SK-N-SH (cell line): ENCODE measurements at regions not wholly inside any gene's neighbourhood (a gene's known extent, or its start where the extent isn't known, plus 50 kb on each side); places are given as distances from the start of the nearest gene placed in this dataset.

Experiments
- CTCF ChIA-PET: fragments of 300-600, 350-600 bp; formaldehyde crosslinking; extraction: SDS; loops from one replicate; lab custom pipeline; 2021; lab: Yijun Ruan, JAX
- POLR2A ChIA-PET: fragments of 350-600 bp; sonication (Branson Sonifier 250); formaldehyde crosslinking; extraction: SDS; loops from one replicate; lab custom pipeline; 2020; ENCODE audit warnings: antibody characterized with exemption, inconsistent platforms; lab: Yijun Ruan, JAX
- DNase-seq: peaks from one replicate; pipeline ENCODE4 v3.0.0; 2012
- H2AFZ ChIP-seq: fragments of 200-600 bp; sonication (generic); 2 replicates; pipeline ENCODE4 v1.8.1; 2016; ENCODE audit warnings: antibody characterized with exemption, mild to moderate bottlenecking, low read depth
- H3F3A ChIP-seq: fragments of 200-600 bp; sonication (generic); replicated peaks from 2 replicates; pipeline ENCODE3; 2016; ENCODE audit warnings: antibody characterized with exemption, mild to moderate bottlenecking; ENCODE audit not compliant: insufficient read depth
- H3K27ac ChIP-seq, 2 experiments: fragments of 200-500 bp in 1 of 2; fragments of 200-600 bp in 1 of 2; sonication (Bioruptor generic) in 1 of 2; sonication (generic), shearing (Covaris generic) in 1 of 2; 2 replicates each; pipeline versions ENCODE4 v1.5.1 to v1.6.1; 2014 to 2016; ENCODE audit warnings: low read depth in 2 of 2, inconsistent platforms in 1 of 2, low read length in 1 of 2, mild to moderate bottlenecking in 1 of 2, mixed read lengths in 1 of 2
- H3K27me3 ChIP-seq: fragments of 200-600 bp; sonication (generic), shearing (Covaris generic); 2 replicates; pipeline ENCODE4 v1.6.1; 2016; ENCODE audit warnings: mixed run types; ENCODE audit not compliant: insufficient read depth
- H3K36me3 ChIP-seq, 2 experiments: fragments of 200-500 bp in 1 of 2; fragments of 200-600 bp in 1 of 2; sonication (Bioruptor generic) in 1 of 2; sonication (generic) in 1 of 2; replicated peaks in 1 of 2; 2 replicates each; pipeline versions ENCODE3 to v1.5.1; 2014 to 2016; ENCODE audit warnings: low read length in 1 of 2, mild to moderate bottlenecking in 1 of 2; ENCODE audit not compliant: insufficient read depth in 2 of 2, control insufficient read depth in 1 of 2
- H3K4me1 ChIP-seq, 2 experiments: fragments of 200-500 bp in 1 of 2; fragments of 200-600 bp in 1 of 2; sonication (Bioruptor generic) in 1 of 2; sonication (generic), shearing (Covaris generic) in 1 of 2; 2 replicates each; pipeline versions ENCODE4 v1.5.1 to v1.6.1; 2014 to 2016; ENCODE audit warnings: low read depth in 1 of 2, low read length in 1 of 2, mixed run types in 1 of 2; ENCODE audit not compliant: insufficient read depth in 2 of 2, control insufficient read depth in 1 of 2
- H3K4me2 ChIP-seq: fragments of 200-600 bp; sonication (generic), shearing (Covaris generic); 2 replicates; pipeline ENCODE4 v1.6.1; 2017; ENCODE audit warnings: mixed run types
- H3K4me3 ChIP-seq, 2 experiments: fragments of 200-500 bp in 1 of 2; fragments of 200-600 bp in 1 of 2; sonication (Bioruptor generic) in 1 of 2; sonication (generic), shearing (Covaris generic) in 1 of 2; 2 replicates each; pipeline versions ENCODE4 v1.5.1 to v1.8.1; 2014 to 2016; ENCODE audit warnings: low read depth in 2 of 2, inconsistent platforms in 1 of 2, low read length in 1 of 2, mild to moderate bottlenecking in 1 of 2, mixed read lengths in 1 of 2, moderate library complexity in 1 of 2
- H3K79me2 ChIP-seq: fragments of 200-600 bp; sonication (generic); 2 replicates; pipeline ENCODE4 v1.8.1; 2017; ENCODE audit warnings: mild to moderate bottlenecking; ENCODE audit not compliant: insufficient read depth
- H3K9ac ChIP-seq: fragments of 200-600 bp; sonication (generic); 2 replicates; pipeline ENCODE4 v1.6.1; 2017; ENCODE audit warnings: mixed run types
- H3K9me2 ChIP-seq: fragments of 200-600 bp; sonication (generic); 2 replicates; pipeline ENCODE4 v1.6.1; 2017; ENCODE audit warnings: mixed run types
- H3K9me3 ChIP-seq: fragments of 200-600 bp; sonication (generic); 2 replicates; pipeline ENCODE4 v1.6.1; 2017; ENCODE audit warnings: mixed run types, mild to moderate bottlenecking, moderate library complexity
- H4K20me1 ChIP-seq: fragments of 200-600 bp; sonication (generic); 2 replicates; pipeline ENCODE4 v1.6.1; 2017; ENCODE audit warnings: mild to moderate bottlenecking, mixed run types; ENCODE audit not compliant: insufficient read depth
- ELF1 ChIP-seq: IDR thresholded peaks from 2 replicates; pipeline ENCODE4 v1.4.0; 2012
- EZH2phosphoT487 ChIP-seq: fragments of 200-600 bp; sonication (generic); IDR thresholded peaks from 2 replicates; pipeline ENCODE4 v1.6.1; 2017; ENCODE audit warnings: low read depth, mixed run types, mild to moderate bottlenecking, antibody characterized with exemption, moderate library complexity, borderline replicate concordance
- JUND ChIP-seq: IDR thresholded peaks from 2 replicates; pipeline ENCODE4 v1.4.0; 2012
- MEF2A ChIP-seq: IDR thresholded peaks from 2 replicates; pipeline ENCODE4 v1.4.0; 2012; ENCODE audit warnings: low read depth, borderline replicate concordance
- MXI1 ChIP-seq: IDR thresholded peaks from 2 replicates; pipeline ENCODE4 v1.6.1; 2012; ENCODE audit warnings: mild to moderate bottlenecking, low read depth, low read length, improper control_type of control experiment
- NRF1 ChIP-seq: IDR thresholded peaks from 2 replicates; pipeline ENCODE4 v1.6.1; 2012; ENCODE audit warnings: low read depth, mild to moderate bottlenecking, low read length
- PBX3 ChIP-seq: IDR thresholded peaks from 2 replicates; pipeline ENCODE4; 2012
- REST ChIP-seq: IDR thresholded peaks from 2 replicates; pipeline ENCODE4 v1.6.1; 2012; ENCODE audit warnings: mild to moderate bottlenecking, low read depth, low read length, moderate library complexity
- RFX5 ChIP-seq: IDR thresholded peaks from 2 replicates; pipeline ENCODE4 v1.6.1; 2012; ENCODE audit warnings: mild to moderate bottlenecking, improper control_type of control experiment, low read length
- SMC3 ChIP-seq: IDR thresholded peaks from 2 replicates; pipeline ENCODE4 v1.6.1; 2012; ENCODE audit warnings: low read depth, low read length, improper control_type of control experiment
- TAF1 ChIP-seq: IDR thresholded peaks from 2 replicates; pipeline ENCODE4 v1.6.1; 2012; ENCODE audit warnings: low read depth, mild to moderate bottlenecking, low read length, moderate library complexity, borderline replicate concordance
- TEAD4 ChIP-seq: IDR thresholded peaks from 2 replicates; pipeline ENCODE4 v1.4.0; 2012; ENCODE audit warnings: mild to moderate bottlenecking, borderline replicate concordance; ENCODE audit not compliant: insufficient read depth
- WGBS: methylation state at CpG from one replicate; pipeline ENCODE4 v1.1.6; 2017; ENCODE audit warnings: low lambda C conversion rate; 5-methylcytosine and 5-hydroxymethylcytosine counted together
- TF ChIP-seq, protein P1 (sequence below): IDR thresholded peaks from 2 replicates; pipeline ENCODE4 v1.4.0; 2012; ENCODE audit warnings: low read depth, borderline replicate concordance
- TF ChIP-seq, protein P2 (sequence below): fragments of 200-600 bp; sonication (generic); IDR thresholded peaks from 2 replicates; pipeline ENCODE4 v1.6.1; 2017; ENCODE audit warnings: antibody characterized with exemption, mild to moderate bottlenecking, moderate library complexity

- H3K4me3 ChIP-seq, result no peak overlapping the region
- H3F3A ChIP-seq, result no peaks in the 10 kb centered on the region
- H2AFZ ChIP-seq, result no peak overlapping the region
- no peaks in the 10 kb centered on the region for H4K20me1 ChIP-seq
- TF ChIP-seq PBX3, result 0 out of 2 replicates have a peak, but pooled peaks have one; percentile 10
- no peak for TF ChIP-seq MEF2A
- TF ChIP-seq JUND, result 0 out of 2 replicates have a peak, but pooled peaks have one; percentile 13
- H3K27me3 ChIP-seq, result no peaks in the 10 kb centered on the region
- no peak overlapping the region for H3K9ac ChIP-seq
- no peaks in the 10 kb centered on the region for H3K9me3 ChIP-seq
- DNase-seq, result no peak
- H3K79me2 ChIP-seq, result no peaks in the 10 kb centered on the region
- no peaks in the 10 kb centered on the region for H3K4me1 ChIP-seq
- H3K27ac ChIP-seq, result no peak overlapping the region
- ChIA-PET CTCF (no interaction called here), POLR2A (no interaction called here)
- H3K9me2 ChIP-seq, result no peaks in the 10 kb centered on the region
- no peaks in the 10 kb centered on the region for H3K36me3 ChIP-seq
- no peak overlapping the region for H3K4me2 ChIP-seq
Measured at GRCh38 chr2:146602383-146602782, 1242.4 kb upstream of the ACVR2A start.

DNA sequence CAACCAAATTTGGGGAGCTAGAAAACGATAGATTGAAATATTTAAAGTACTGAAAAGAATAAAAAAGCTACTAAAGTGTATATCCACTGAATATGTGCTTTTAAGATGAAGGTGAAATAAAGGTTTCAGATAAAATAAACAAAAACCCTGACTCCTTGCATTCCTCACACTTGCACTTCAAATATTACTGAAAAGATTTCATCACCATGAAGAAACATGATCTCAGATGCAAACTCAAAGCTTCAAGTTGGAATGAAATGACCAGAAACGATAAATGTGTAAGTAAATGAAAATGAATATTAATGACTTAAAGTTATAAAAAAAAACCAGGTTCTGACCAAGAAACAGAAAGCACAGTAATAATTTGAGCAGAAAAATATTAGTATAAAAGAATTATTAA lies 1246.0 kb upstream of the ACVR2A start:
- Histone ChIP-seq H3K9me3 (no peaks in the 10 kb centered on the region), H3K27me3 (no peaks in the 10 kb centered on the region), H3K4me2 (no peak overlapping the region), H2AFZ (no peak overlapping the region), H3K79me2 (no peaks in the 10 kb centered on the region), H3F3A (no peaks in the 10 kb centered on the region), H3K4me1 (no peaks in the 10 kb centered on the region), H3K36me3 (no peaks in the 10 kb centered on the region), H3K27ac (no peak overlapping the region), H4K20me1 (no peaks in the 10 kb centered on the region), H3K4me3 (no peak overlapping the region), H3K9me2 (no peaks in the 10 kb centered on the region), H3K9ac (no peak overlapping the region)
- 23% methylated on average over 2 of the region's 2 CpGs for WGBS
- ChIA-PET POLR2A (no interaction called here), CTCF (no interaction called here)
- no peak for TF ChIP-seq RFX5
- TF ChIP-seq, protein P1, sequence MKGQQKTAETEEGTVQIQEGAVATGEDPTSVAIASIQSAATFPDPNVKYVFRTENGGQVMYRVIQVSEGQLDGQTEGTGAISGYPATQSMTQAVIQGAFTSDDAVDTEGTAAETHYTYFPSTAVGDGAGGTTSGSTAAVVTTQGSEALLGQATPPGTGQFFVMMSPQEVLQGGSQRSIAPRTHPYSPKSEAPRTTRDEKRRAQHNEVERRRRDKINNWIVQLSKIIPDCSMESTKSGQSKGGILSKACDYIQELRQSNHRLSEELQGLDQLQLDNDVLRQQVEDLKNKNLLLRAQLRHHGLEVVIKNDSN, result no peak
- TF ChIP-seq NRF1, result no peak
- DNase-seq, result no peak

DNA sequence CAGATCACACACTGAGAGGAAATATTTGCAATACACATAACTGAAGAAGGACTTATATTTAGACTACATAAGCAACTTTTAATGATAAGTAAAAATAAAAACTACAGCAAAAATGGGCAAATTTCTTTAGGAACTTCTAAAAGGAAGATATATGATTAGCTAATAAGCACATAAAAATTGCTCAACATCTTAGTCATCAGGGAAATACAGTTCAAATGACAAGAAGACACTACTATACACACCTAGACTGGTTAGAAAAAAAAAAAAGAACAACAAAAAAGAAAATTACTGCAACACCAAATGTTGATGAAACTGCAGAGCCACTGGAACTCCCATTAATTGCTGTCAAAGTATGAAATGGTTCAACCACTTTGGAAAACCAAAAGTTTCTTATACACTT lies 1247.5 kb upstream of the ACVR2A start:
- no peak overlapping the region for H2AFZ ChIP-seq
- no peaks in the 10 kb centered on the region; the same call in 1 of the 2 replicates for H3K27me3 ChIP-seq
- H3K36me3 ChIP-seq, result no peaks in the 10 kb centered on the region
- no peaks in the 10 kb centered on the region for H3K9me3 ChIP-seq
- no peaks in the 10 kb centered on the region for H3K4me1 ChIP-seq
- H3K4me2 ChIP-seq, result no peak overlapping the region
- no peak for DNase-seq
- POLR2A ChIA-PET, result no interaction called here
- H3K27ac ChIP-seq, result no peak overlapping the region
- H4K20me1 ChIP-seq, result no peaks in the 10 kb centered on the region
- no peak overlapping the region for H3K9ac ChIP-seq
- no peaks in the 10 kb centered on the region for H3F3A ChIP-seq
- no peaks in the 10 kb centered on the region for H3K79me2 ChIP-seq
- no peak overlapping the region for H3K4me3 ChIP-seq
- CTCF ChIA-PET, result no interaction called here
- H3K9me2 ChIP-seq, result no peaks in the 10 kb centered on the region
- TF ChIP-seq NRF1 (no peak), PBX3 (no peak), REST (no peak), TEAD4 (no peak), MEF2A (no peak), TAF1 (no peak), SMC3 (no peak), MXI1 (no peak), ELF1 (no peak), EZH2phosphoT487 (no peak)
- TF ChIP-seq, protein P2, sequence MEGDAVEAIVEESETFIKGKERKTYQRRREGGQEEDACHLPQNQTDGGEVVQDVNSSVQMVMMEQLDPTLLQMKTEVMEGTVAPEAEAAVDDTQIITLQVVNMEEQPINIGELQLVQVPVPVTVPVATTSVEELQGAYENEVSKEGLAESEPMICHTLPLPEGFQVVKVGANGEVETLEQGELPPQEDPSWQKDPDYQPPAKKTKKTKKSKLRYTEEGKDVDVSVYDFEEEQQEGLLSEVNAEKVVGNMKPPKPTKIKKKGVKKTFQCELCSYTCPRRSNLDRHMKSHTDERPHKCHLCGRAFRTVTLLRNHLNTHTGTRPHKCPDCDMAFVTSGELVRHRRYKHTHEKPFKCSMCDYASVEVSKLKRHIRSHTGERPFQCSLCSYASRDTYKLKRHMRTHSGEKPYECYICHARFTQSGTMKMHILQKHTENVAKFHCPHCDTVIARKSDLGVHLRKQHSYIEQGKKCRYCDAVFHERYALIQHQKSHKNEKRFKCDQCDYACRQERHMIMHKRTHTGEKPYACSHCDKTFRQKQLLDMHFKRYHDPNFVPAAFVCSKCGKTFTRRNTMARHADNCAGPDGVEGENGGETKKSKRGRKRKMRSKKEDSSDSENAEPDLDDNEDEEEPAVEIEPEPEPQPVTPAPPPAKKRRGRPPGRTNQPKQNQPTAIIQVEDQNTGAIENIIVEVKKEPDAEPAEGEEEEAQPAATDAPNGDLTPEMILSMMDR, result no peak
